GM19395 (cell line): ENCODE measurements at regions not wholly inside any gene's neighbourhood (a gene's known extent, or its start where the extent isn't known, plus 50 kb on each side); places are given as distances from the start of the nearest gene placed in this dataset.
A peak's percentile ranks its signal among the peaks of the same experiment; 100 is the strongest.
"Not testable (repeated sequence)": the region's sequence is repeated elsewhere in the genome, so short reads cannot be mapped to it uniquely, and the experiment has no call there.

ENCODE experiments used
- ATAC-seq: cut with Tn5 transposase; IDR thresholded peaks from one replicate; pipeline ENCODE4 v1.9.1; 2021; ENCODE audit warnings: mild to moderate bottlenecking, moderate library complexity; ENCODE audit not compliant: unreplicated experiment

DNA sequence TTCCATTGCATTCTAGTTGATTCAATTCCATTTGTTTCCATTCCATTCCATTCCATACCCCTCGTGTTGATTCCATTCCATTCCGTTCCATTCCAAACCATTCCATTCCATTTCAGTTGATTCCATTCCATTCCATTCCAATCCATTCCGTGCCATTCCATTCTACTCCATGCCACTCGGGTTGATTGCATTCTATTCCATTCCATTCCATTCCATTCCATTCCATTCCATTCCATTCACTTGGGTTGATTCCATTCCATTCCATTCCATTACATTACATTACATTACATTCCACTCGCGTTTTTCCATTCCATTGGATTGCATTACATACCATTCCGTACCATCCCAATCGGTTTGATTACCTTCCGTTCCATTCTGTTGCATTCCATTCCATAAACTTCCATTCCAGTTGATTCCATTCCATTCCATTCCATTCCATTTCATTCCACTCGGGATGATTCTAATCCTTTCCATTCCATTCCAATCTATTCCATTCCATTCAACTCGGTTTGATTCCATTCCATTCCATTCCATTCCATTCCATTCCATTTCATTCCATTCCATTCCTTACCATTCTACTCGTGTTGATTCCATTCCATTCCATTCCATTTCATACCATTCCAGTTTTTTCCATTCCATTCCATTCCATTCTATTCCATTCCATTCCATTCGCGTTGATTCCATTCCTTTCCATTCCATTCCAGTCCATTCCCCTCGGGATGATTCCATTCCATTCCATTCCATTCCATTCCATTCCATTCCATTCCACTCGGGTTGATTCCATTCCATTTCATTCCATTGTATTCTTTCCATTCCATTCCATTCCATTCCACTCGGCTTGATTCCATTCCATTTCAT, 1140.4 kb downstream of the RPIA start:
- ATAC-seq, result no peak

DNA sequence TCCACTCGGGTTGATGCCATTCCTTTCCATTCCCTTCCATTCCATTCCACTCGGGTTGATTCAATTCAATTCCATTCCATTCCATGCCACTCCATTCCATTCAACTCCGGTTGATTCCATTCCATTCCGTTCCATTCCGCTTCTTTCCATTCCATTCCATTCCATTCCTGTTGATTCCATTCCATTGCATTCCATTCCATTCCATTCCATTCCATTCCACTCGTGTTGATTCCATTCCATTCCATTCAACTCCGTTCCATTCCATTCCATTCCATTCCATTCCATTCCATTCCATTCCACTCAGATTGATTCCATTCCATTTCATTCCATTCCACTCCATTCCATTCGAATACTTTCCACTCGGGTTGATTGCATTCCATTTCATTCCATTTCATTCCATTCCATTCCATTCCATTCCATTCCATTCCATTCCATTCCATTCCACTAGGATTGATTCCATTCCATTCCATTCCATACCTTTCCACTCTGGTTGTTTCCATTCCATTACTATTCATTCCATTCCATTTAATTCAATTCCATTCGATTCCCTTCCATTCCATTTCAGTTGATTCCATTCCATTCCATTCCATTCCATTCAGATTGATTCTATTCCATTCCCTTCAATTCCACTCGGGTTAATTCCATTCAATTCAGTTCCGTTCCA, 1141.8 kb downstream of the RPIA start:
- peak; percentile 56 for ATAC-seq

DNA sequence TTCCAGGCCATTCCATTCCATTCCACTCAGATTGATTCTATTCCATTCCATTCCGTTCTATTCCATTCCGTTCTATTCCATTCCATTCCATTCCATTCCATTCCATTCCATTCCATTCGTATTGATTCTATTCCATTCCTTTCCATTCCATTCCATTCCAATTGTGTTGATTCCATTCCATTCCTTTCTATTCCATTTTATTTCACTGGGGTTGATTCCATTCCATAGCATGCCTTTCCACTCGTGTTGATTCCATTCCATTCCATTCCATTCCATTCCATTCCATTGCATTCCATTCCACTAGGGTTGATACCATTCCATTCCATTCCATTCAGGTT, 1142.3 kb downstream of the RPIA start:
- ATAC-seq, result no peak

DNA sequence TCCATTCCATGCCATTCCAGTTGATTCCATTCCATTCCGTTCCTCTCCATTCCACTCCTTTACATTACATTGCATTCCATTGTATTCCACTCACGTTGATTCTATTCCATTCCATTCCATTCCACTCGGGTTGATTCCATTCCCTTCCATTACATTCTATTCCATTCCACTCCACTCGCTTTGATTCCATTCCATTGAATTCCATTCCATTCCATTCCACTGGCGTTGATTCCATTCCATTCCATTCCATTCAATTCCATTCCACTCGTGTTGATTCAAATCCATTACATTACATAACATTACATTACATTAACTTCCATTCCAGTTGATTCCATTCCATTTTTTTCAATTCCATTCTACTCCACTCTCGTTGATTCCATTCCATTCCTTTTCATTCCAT, 1142.8 kb downstream of the RPIA start:
- no peak for ATAC-seq

DNA sequence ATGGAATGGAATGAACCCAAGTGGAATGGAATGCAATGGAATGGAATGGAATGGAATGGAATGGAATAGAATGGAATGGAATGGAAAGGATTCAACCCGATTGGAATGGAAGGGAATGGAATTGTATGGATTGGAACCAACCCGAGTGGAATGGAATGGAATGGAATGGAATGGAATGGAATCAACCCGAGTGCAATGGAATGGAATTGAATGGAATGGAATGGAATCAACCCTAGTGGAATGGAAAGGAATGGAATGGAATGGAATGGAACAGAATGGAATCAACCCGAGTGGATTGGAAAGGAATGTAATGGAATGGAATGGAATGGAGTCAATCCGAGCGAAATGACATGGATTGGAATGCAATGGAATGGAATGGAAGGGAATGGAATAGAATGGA, 1144.9 kb downstream of the RPIA start:
- ATAC-seq, result peak; percentile 52

DNA sequence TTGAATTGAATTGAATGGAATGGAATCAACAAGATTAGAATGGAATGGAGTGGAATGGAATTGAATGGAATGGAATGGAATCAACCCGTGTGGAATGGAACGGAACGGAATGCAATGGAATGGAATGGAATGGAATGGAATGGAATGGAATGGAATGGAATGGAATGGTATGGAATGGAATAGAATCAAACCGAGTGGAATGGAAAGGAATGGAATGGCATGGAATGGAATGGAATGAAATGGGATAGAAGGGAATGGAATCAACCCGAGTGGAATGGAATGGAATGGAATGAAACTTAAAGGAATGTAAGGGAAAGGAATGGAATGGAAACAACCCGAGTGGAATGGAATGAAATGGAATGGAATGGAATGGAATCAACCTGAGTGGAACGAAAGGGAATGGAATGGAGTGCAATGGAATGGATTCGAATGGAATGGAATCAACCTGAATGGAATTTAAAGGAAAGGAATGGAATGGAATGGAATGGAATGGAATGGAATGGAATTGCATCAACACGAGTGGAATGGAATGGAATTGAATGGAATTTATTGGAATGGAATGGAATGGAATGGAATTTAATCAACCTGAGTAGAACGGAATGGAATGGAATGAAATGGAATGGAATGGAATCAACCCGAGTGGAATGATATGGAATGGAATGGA, 1146.6 kb downstream of the RPIA start:
- ATAC-seq, result no peak

DNA sequence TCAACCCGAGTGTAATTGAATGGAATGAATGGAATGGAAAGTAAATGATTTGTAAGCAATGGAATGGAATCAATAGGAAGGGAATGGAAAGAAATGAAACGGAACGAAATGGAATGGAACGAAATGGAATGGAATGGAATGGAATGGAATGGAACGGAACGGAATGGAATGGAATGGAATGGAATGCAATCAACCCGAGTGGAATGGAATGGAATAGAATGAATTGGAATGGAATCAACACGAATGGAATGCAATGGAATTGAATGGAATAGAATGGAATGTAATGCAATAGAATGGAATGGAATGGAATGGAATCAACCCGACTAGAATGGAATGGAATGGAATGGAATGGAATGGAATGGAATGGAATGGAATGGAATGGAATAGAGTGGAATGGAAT, 1148.7 kb downstream of the RPIA start:
- not testable (repeated sequence) for ATAC-seq

DNA sequence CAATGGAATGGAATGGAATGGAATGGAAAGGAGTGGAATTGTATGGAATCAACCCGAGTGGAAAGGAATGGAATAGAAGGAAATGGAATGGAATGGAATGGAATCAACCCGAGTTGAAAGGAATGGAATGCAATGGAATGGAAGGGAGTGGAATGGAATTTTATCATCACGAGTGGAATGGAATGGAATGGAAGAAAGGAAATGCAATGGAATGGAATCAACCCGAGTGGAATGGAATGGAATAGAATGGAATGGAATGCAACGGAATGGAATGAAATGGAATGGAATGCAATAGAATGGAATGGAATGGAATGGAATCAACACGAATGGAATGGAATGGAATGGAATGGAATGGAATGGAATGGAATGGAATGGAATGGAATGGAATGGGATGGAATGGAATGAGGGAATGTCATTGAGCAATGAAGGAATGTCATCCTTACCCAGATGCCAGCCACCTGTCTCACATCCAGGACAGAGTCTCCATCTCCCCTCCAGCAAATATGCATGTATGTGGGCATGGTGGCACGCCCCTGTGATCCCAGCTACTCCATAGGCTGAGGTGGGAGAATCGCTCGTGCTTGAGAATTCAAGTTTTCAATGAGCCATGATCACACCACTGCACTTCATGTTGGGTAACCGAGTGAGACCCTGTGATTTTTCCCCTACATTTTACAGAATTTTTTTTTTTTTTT, 1149.5 kb downstream of the RPIA start:
- ATAC-seq, result peak; percentile 44

DNA sequence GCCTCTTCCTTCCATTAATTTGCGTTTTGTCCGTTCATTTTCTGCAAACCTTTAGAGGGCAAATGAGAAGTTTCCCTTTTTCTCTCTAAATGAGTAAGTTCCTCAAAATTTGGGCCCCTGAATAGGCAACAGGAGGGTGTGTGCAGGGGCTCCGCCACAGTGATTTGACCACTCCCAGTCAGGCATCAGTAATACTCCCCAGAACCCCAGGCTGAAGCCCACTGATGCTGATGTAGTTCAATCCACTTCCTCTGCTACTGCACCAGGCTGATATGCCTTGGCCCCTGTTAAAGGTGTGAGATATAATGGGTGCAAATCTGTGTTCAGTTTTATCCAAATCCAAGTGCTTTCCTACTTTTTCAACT, 1150.0 kb downstream of the RPIA start:
- ATAC-seq, result no peak

DNA sequence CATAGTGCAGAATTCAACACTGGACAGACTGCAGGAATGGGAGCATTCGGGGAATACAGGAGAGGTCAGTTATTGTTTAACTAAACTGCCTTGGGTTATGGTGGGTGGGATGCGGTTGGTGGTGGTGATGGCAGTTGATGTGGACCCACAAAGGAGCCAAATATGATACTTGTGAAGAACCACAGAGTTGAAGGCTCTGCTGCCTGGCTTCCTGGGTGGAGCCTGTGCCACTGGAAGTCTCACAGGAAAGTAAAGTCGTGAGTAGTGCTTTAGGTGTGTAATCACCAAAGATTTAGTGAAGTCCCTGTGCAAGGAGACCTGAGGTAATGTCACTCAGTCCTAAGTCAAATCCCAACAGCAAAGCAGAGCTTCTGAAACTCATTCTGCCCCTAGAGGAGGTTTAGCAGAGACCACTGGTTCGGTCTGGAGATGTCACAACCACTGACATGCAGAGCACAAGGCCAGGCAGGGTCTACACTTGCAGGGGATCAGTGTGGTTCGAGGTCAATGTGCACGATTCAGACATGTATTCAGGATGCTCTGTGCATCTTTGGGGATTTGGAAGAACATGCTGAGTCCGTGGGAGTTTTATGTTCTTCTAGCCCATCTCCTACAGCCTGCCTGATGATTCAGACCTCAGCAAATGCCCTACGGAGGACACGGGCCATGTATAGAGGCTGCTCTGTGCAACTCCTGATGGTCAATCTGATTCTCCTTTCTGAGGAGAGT, 1150.9 kb downstream of the RPIA start:
- ATAC-seq, result no peak

DNA sequence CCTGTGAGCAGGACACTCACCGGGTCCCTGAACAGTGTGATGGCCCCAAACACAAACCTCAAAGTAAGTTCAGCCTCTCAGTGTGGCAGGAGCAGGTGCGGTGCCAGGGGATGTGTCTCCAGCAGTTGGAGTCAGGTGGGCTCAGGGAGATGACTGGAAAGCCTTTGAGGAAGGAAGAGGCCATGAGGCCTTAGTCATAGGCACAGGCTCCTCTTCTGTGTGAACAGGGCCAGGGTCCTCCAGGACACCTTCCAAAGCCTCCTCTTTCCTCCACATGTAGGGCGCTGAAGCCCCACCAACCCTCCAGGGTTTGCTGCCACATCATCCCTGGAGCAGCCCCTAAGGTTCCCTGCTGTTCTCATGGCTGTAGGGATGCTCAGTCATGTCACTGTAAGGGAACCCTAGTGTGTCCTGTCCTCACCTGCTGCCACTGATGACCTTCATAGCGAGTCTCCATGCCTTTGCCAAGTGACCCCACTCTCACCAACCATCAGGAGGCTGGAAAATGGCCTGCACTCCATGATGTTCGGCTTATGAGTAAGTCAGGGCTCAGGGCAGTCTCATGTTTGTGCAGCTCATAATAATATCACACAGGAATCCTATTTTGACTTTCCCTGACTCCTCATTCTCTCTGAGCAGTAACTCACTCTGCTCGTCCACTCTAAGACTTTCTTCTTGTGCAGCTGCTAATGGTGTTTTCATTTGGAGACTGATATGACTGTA, 1152.9 kb downstream of the RPIA start:
- ATAC-seq, result no peak

DNA sequence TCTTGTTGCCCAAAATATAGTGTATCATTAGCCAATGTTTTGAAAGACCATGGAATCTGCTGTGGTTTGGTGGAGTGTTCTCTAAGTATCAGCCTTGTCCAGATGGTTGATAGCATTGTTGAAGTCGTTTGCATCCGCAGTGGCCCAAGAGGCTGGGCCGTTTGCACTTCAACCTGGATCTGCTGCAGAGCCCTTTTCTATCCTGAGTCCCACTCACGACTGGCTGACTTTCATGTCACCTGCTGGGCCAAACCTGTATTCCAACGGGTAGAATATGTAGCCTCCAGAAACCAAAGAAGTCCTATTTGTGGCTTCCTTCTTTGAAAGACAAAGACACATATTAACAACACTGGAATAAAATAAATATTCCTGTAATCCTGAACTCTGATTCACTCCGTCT, 1154.1 kb downstream of the RPIA start:
- ATAC-seq, result no peak

DNA sequence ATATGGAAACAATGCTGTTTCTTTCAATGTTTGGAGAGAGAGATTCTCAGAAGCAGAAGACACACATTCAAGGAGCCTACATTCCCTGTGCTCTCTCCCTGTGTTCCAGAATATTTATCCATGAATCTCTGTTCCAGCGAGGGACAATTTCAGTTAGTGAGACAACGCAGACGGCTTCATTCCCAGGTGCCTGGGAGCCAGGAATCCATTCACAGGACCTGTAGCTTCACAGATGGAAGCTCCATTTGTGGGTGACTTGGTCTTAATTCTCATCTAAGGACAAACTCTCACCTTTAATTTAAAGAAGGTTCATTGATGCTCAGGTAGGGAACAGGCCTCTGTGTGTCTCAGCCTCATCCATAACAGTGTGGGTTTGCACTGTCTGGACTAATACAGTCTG, 1156.6 kb downstream of the RPIA start:
- ATAC-seq, result no peak

DNA sequence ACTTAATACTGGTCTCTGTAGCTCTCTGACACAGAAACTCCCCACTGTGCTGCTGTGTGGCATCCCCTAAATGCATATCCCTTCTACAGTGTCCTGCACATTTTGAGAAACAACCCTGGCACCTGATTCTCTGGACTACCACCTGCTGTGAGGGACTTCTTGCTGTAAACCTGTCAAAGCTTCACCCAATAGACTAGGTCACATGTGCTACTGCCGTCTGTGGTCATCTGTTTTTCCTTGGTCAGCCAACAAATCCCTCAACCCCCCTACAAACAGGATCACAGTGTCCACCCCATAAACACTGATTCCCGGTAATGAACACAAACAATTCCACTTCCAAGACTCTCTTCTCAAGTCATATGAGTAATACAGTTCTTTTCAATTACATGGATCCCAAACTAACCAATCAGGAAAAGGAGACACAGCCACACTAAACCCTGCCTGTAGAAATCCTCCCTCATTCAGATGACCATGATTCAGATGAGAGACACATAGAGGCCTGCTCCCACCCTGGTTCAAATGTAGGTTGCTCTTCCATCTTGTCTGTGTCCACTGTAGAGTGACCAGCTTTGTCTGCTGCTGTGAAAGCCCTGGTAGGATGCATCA, 1157.4 kb downstream of the RPIA start:
- ATAC-seq, result no peak

DNA sequence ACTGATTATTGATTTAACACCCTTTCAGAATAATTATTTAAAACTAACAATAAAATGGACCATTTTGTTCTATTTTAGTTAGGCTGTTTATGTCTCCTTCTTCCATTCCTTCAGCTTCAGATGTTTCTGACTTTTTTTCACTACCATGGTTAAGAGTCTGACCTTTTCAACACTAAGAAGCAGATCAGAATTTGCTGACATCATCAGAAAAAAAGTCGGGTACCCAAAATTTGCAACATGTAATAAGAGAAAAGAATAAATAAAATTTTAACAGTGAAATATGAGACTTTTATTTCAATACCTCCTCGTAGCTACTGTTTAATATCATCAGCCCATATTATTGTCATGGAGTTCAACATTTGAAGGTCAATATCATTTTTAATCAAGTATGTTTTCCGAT, 1158.3 kb downstream of the RPIA start:
- no peak for ATAC-seq

DNA sequence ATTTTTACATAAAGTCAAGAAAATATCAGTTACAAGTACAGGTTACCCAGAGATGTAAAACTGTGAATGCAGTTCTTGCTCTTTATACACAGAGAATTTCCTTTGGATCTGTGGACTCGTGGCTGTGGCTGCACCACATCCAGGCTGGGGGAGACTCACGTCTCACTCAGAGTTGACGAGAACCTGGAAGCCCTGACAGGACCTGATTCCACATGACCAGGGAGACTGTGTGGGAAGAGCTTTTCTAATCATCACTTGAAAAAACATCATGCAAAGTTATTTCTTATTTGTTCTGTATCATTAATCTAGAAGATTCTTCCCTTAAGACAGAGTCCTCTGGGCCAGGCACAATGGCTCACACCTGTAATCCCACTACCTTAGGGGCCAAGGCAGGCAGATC, 1159.0 kb downstream of the RPIA start:
- ATAC-seq, result no peak

DNA sequence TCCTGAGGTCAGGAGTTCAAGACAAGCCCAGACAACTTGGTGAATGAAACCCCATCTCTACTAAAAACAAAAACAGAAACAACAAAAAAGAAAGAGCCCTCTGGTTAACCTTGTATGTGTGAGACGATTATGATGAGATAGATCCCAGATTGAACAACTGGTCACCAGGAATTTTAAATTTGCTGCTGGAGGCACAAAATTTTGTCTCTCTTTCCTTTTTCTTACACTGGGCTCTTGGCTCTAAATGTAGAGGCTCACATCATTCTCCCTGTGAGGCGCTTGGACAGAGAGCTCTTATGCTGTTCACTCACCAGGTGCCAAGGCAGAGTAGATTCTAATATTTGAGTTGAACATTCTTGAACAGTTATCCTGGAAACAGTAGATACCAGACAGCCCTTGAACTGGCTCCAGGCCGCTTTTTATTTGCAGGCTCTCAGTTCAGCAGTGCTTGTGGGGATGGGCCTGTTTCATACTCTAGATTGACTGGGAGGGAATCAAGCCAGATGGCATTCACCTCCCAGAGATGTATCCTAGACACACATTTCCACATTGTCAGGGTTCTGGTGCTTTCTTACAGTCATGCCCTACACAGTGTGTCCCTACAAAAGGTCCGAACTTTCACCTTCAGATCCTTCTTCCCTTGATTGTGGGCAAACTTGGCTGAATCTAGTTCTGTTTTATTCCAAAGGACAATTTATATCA, 1159.6 kb downstream of the RPIA start:
- no peak for ATAC-seq

DNA sequence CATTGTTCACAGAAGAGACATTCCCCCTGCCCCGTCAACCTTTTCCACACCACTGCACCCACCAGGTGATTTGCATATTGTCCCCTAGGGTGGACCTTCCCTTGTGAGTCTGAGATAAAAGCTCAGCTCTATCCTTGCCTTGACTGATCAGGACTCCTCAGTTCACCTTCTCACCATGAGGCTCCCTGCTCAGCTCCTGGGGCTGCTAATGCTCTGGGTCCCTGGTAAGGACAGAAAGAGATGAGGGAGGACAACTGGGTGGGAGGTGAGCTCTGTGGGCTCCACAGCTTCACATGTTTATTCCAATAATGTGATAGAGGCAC, 1160.1 kb downstream of the RPIA start:
- no peak for ATAC-seq

DNA sequence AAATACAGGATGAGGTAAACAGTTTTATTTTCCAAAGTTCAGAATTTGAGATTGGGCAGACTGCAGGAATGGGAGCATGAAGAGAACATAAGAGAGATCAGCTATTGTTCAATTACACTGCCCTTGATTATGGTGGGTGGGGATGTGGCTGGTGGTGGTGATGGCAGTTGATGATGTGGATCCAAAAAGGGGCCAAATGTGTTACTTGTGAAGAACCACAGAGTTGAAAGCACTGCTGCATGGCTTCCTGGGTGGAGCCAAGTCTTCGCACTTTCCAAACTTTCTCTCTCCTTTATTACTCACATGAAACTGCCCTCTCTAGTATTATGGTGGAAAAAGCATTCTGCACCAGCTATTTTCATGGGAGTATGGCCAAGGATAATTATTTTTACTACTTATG, 1162.0 kb downstream of the RPIA start:
- not testable (repeated sequence) for ATAC-seq
